GM21529 (cell line): ENCODE measurements at regions not wholly inside any gene's neighbourhood (a gene's known extent, or its start where the extent isn't known, plus 50 kb on each side); places are given as distances from the start of the nearest gene placed in this dataset.

Experiments
- ATAC-seq: cut with Tn5 transposase; IDR thresholded peaks from one replicate; pipeline ENCODE4 v1.9.1; 2021; ENCODE audit not compliant: unreplicated experiment

DNA sequence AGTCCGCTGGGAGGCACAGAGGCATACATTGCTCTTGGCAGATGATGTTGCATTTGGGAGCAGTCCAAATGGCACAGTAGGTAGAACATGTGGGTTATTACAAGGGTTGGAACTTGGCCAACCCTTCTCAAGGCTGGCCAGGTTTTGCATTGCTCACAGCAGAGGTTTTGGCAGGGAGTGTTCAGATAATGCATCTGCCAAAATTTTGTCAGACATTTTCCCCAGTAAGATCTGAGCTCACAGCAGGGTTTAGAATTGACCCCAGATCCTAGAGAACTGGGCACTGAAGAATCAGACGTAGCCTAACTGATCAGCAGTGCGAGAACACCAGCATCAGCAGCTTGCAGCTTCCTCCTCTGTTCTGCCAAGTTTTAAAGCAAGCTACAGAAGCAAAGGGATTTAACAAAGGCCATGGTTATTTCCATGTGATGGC lies 468.8 kb upstream of the KIF2B start:
- ATAC-seq = no peak

- ATAC-seq = no peak
Measured at GRCh38 chr17:53344778-53345177, 477.9 kb upstream of the KIF2B start.

GRCh38 chr17:53336281-53336680 lies 486.4 kb upstream of the KIF2B start:
- ATAC-seq = no peak

GRCh38 chr17:53335443-53335842 lies 487.3 kb upstream of the KIF2B start:
- no peak for ATAC-seq

DNA sequence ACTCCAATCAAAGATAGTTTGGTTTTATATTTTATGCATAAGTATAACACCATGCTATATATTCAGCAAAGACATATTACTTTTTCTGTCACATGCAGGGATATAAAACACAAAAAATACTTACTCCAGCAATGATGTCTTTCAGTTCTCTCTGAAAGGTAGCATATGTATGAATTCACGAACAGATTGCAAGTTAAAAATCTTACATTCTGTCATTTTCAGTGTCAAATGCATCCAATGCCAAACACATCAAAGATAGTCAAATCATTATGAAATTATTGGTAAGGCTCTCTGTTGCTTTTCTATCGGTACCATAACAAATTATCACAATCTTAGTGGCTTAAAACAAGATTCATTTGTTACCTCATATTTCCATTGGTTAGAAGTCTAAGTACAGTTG lies 492.0 kb upstream of the KIF2B start:
- no peak for ATAC-seq

GRCh38 chr17:53321651-53322050 lies 501.1 kb upstream of the KIF2B start:
- ATAC-seq = no peak

GRCh38 chr17:53319947-53320346 lies 502.8 kb upstream of the KIF2B start:
- ATAC-seq = no peak

GRCh38 chr17:53316988-53317387 lies 505.7 kb upstream of the KIF2B start:
- ATAC-seq = no peak

GRCh38 chr17:53316073-53316472 lies 506.7 kb upstream of the KIF2B start:
- no peak for ATAC-seq

GRCh38 chr17:53314521-53314920 lies 508.2 kb upstream of the KIF2B start:
- no peak for ATAC-seq

GRCh38 chr17:53313746-53314145 lies 509.0 kb upstream of the KIF2B start:
- ATAC-seq = no peak

- ATAC-seq = no peak
Measured at GRCh38 chr17:53278466-53278865, 544.3 kb upstream of the KIF2B start.

GRCh38 chr17:53273126-53273525 lies 549.6 kb upstream of the KIF2B start:
- ATAC-seq = no peak

DNA sequence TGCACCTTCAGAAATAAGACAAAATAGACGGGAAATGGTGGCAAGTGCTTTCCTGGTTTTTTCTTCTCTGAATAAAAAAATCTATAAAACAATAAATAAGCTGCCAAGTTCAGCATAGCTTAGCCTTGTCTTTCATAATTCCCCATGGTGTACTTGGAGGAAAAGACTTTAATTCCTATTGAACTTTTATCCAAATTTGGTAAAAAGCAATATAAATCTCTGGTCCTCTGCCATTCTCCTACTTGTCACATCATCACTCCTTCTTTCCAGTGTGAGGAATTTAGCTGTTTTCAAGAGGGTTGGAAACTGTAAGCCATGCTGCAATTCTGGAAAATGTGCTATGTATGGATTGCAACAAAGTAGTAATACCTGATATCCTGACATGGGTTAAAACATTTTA lies 551.8 kb upstream of the KIF2B start:
- no peak for ATAC-seq

DNA sequence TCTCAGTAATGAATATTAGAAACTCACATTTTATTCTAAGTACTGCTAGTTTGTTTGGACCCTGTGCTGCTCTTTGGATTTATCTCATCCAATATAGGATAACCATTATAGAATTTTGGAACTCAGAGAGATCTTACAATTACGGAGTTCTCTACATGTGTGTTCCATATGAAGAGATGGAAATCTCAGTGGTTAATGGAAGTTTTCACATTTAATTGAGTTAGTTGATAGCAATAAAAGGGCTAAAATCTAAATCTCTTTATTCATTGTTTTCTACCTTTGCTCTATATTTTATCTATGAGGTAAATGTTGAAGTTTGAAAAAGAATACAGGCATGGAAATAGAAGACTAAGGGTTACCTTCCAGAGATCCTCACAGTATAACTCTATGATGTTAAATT lies 558.0 kb upstream of the KIF2B start:
- ATAC-seq = no peak

GRCh38 chr17:53253956-53254597 lies 568.6 kb upstream of the KIF2B start:
- ATAC-seq = no peak

- ATAC-seq = no peak
Measured at GRCh38 chr17:53249036-53249435, 573.7 kb upstream of the KIF2B start.

GRCh38 chr17:53234138-53234537 lies 588.6 kb upstream of the KIF2B start:
- no peak for ATAC-seq

- ATAC-seq = no peak
Measured at GRCh38 chr17:53227514-53227913, 595.2 kb upstream of the KIF2B start.

- no peak for ATAC-seq
Measured at GRCh38 chr17:53227111-53227510, 595.6 kb upstream of the KIF2B start.

DNA sequence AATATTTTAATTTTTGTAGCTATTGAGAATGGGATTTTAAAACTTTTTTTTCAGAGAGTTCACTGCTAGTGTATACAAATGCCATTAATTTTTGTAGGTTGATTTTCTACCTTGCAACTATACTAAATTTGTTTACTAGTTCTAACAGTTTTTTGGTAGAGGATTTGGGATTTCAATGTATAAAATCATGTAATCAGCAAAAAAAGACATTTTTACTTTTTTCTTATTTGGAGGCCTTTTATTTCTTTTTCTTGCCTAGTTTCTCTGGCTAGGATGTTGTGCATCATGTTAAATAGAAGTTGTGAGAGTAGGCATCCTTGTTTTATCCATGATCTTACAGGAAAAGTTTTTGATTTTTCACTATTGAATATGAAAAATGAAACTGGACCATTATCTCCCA lies 602.9 kb upstream of the KIF2B start:
- no peak for ATAC-seq

- no peak for ATAC-seq
Measured at GRCh38 chr17:53218723-53219122, 604.0 kb upstream of the KIF2B start.

DNA sequence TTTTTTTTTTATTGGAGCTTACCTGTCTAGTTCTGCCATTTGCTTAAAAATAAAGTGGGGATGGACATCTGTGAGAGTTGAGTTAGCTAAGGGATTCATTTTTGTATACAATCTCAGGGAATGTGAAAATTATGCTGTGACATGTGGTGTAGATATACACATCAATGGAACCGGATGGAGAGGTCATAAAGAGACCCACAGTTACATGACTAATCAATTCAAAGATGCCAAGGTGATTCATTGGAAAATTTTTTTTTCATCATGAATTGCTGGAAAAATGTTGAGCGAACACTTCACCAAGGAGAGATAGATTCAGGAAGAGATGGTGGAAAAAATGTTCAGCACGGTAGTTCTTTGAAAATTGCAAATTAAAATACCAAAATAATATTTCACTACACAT lies 605.4 kb upstream of the KIF2B start:
- no peak for ATAC-seq
